KMS-11 (cell line): ENCODE measurements at regions not wholly inside any gene's neighbourhood (a gene's known extent, or its start where the extent isn't known, plus 50 kb on each side); places are given as distances from the start of the nearest gene placed in this dataset.

ENCODE experiments used
- H2AFZ ChIP-seq: fragments of 200-600 bp; sonication (generic); 2 replicates; pipeline ENCODE4 v1.6.1; 2016; ENCODE audit warnings: antibody characterized with exemption, mixed run types, low read depth
- H3K27ac ChIP-seq: fragments of 200-600 bp; sonication (generic); 2 replicates; pipeline ENCODE4 v1.6.1; 2016; ENCODE audit warnings: mild to moderate bottlenecking, mixed run types
- H3K27me3 ChIP-seq: fragments of 200-600 bp; sonication (generic); 2 replicates; pipeline ENCODE4 v1.6.1; 2017; ENCODE audit warnings: mild to moderate bottlenecking, low read depth, mixed run types, moderate library complexity; ENCODE audit not compliant: insufficient read depth
- H3K36me3 ChIP-seq: fragments of 200-600 bp; sonication (generic); 2 replicates; pipeline ENCODE4 v1.6.1; 2017; ENCODE audit warnings: mild to moderate bottlenecking, mixed run types; ENCODE audit not compliant: insufficient read depth
- H3K4me1 ChIP-seq: fragments of 200-600 bp; sonication (generic); 2 replicates; pipeline ENCODE4 v1.6.1; 2016; ENCODE audit warnings: mild to moderate bottlenecking, low read depth, mixed run types; ENCODE audit not compliant: poor library complexity, severe bottlenecking
- H3K4me2 ChIP-seq: fragments of 200-600 bp; sonication (generic); 2 replicates; pipeline ENCODE4 v1.7.0; 2016; ENCODE audit warnings: mild to moderate bottlenecking, mixed run types
- H3K4me3 ChIP-seq: fragments of 200-600 bp; sonication (generic); IDR thresholded peaks from 2 replicates; pipeline ENCODE4 v1.6.1; 2017; ENCODE audit warnings: low read depth, low read length, mixed read lengths; ENCODE audit not compliant: insufficient read depth
- H3K79me2 ChIP-seq: fragments of 200-600 bp; sonication (generic); 2 replicates; pipeline ENCODE4 v1.6.1; 2016; ENCODE audit warnings: low read depth, mixed run types; ENCODE audit not compliant: insufficient read depth
- H3K9ac ChIP-seq: fragments of 200-600 bp; sonication (generic); 2 replicates; pipeline ENCODE4 v1.6.1; 2016; ENCODE audit warnings: mild to moderate bottlenecking, mixed run types
- H4K20me1 ChIP-seq: fragments of 200-600 bp; sonication (generic); 2 replicates; pipeline ENCODE4 v1.6.1; 2016; ENCODE audit warnings: mild to moderate bottlenecking, mixed run types; ENCODE audit not compliant: insufficient read depth
- CTCF ChIP-seq: fragments of 200-600 bp; sonication (generic); conservative IDR thresholded peaks from 2 replicates; pipeline ENCODE4 v1.6.1; 2017; ENCODE audit warnings: low read depth, mild to moderate bottlenecking, antibody characterized with exemption, low read length, moderate library complexity, mixed read lengths

DNA sequence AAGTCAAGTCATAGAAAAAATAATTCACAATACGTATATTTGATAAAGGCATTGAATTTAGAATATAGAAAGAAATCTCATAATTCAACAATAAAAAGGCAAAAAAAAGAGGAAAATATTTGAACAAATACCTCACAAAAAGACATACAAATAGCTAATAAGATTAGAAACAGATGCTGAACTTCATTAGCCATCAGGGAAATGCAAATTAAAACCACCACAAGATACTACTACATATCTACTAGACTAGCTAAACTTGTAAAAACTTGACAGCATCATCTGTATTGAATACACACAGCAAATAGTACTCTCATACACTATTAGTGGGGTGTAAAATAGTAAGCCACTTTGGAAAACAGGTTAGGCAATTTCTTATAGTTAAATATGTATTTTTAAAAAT, 128.7 kb upstream of the TLL1 start:
- H3K27me3 ChIP-seq: no peaks in the 10 kb centered on the region
- no peak for TF ChIP-seq CTCF
- no peak overlapping the region for H2AFZ ChIP-seq
- H3K79me2 ChIP-seq: no peaks in the 10 kb centered on the region
- H3K4me3 ChIP-seq: no peak overlapping the region
- no peaks in the 10 kb centered on the region for H3K4me1 ChIP-seq
- H4K20me1 ChIP-seq: no peaks in the 10 kb centered on the region
- H3K4me2 ChIP-seq: no peak overlapping the region
- H3K36me3 ChIP-seq: no peaks in the 10 kb centered on the region
- no peak overlapping the region for H3K9ac ChIP-seq
- H3K27ac ChIP-seq: no peak overlapping the region

- no peak overlapping the region for H3K4me3 ChIP-seq
- no peaks in the 10 kb centered on the region for H4K20me1 ChIP-seq
- H2AFZ ChIP-seq: no peak overlapping the region
These were observed 124.7 kb upstream of the TLL1 start for GRCh38 chr4:165748321-165748720.

GRCh38 chr4:165751882-165752281, 121.2 kb upstream of the TLL1 start:
- Histone ChIP-seq H3K79me2 (no peaks in the 10 kb centered on the region), H2AFZ (no peak overlapping the region), H3K4me2 (no peak overlapping the region), H3K27me3 (no peaks in the 10 kb centered on the region), H3K4me3 (no peak overlapping the region), H3K4me1 (no peaks in the 10 kb centered on the region), H3K36me3 (no peaks in the 10 kb centered on the region), H3K9ac (no peak overlapping the region), H3K27ac (no peak overlapping the region), H4K20me1 (no peaks in the 10 kb centered on the region)
- no peak for TF ChIP-seq CTCF

More at GRCh38 chr4:165748321-165748720, 124.7 kb upstream of the TLL1 start:
- Histone ChIP-seq H3K79me2 (no peaks in the 10 kb centered on the region), H3K36me3 (no peaks in the 10 kb centered on the region), H3K4me1 (no peaks in the 10 kb centered on the region), H3K4me2 (no peak overlapping the region), H3K27ac (no peak overlapping the region), H3K9ac (no peak overlapping the region), H3K27me3 (no peaks in the 10 kb centered on the region)
- TF ChIP-seq CTCF: no peak

- no peak overlapping the region for H3K4me2 ChIP-seq
- H3K36me3 ChIP-seq: no peaks in the 10 kb centered on the region
- no peaks in the 10 kb centered on the region for H4K20me1 ChIP-seq
- no peak overlapping the region for H2AFZ ChIP-seq
- H3K27ac ChIP-seq: no peak overlapping the region
- no peak overlapping the region for H3K9ac ChIP-seq
- no peaks in the 10 kb centered on the region for H3K27me3 ChIP-seq
- no peaks in the 10 kb centered on the region for H3K79me2 ChIP-seq
- TF ChIP-seq CTCF: no peak
- H3K4me3 ChIP-seq: no peak overlapping the region
- H3K4me1 ChIP-seq: no peaks in the 10 kb centered on the region
These were observed 118.4 kb upstream of the TLL1 start for GRCh38 chr4:165754664-165755063.
